ENCODE measurements at regions not wholly inside any gene's neighbourhood (a gene's known extent, or its start where the extent isn't known, plus 50 kb on each side); places are given as distances from the start of the nearest gene placed in this dataset.

GRCh38 chr10:3906511-3907111, 121.6 kb upstream of the KLF6 start:
- ChIA-PET CTCF (no interaction called here), POLR2A (no interaction called here)
- no TSS peak for BruUV-seq (replicated peaks)
- no peaks in the 10 kb centered on the region for H3K36me3 ChIP-seq (ENCODE audit: control insufficient read depth, insufficient read depth, low read length)
- H3K9me3 ChIP-seq: no peaks in the 10 kb centered on the region
- no peak overlapping the region for H3K4me3 ChIP-seq (ENCODE audit: low read depth, low read length)
- DNase-seq: no peak
- Mint-ChIP-seq H3K4me3 (ENCODE audit: unreplicated experiment) (no peak overlapping the region), H3K27me3 (ENCODE audit: insufficient read depth, unreplicated experiment) (no peaks in the 10 kb centered on the region), H3K27ac (ENCODE audit: unreplicated experiment) (peak overlapping the region; percentile 35), H3K36me3 (ENCODE audit: insufficient read depth, unreplicated experiment) (no peaks in the 10 kb centered on the region), H3K4me1 (ENCODE audit: low read depth, unreplicated experiment) (peaks cover 18% of the 10 kb centered on the region), H3K9me3 (ENCODE audit: unreplicated experiment) (no peaks in the 10 kb centered on the region)
- H3K4me1 ChIP-seq: peaks cover 7% of the 10 kb centered on the region; the same call in 1 of the 2 replicates
- H3K27me3 ChIP-seq (replicated peaks; ENCODE audit: control insufficient read depth, insufficient read depth, low read length): no peaks in the 10 kb centered on the region
- intact Hi-C loops (cut with micrococcal nuclease; ENCODE audit: unreplicated experiment): no loop called here
- TF ChIP-seq, protein P1, sequence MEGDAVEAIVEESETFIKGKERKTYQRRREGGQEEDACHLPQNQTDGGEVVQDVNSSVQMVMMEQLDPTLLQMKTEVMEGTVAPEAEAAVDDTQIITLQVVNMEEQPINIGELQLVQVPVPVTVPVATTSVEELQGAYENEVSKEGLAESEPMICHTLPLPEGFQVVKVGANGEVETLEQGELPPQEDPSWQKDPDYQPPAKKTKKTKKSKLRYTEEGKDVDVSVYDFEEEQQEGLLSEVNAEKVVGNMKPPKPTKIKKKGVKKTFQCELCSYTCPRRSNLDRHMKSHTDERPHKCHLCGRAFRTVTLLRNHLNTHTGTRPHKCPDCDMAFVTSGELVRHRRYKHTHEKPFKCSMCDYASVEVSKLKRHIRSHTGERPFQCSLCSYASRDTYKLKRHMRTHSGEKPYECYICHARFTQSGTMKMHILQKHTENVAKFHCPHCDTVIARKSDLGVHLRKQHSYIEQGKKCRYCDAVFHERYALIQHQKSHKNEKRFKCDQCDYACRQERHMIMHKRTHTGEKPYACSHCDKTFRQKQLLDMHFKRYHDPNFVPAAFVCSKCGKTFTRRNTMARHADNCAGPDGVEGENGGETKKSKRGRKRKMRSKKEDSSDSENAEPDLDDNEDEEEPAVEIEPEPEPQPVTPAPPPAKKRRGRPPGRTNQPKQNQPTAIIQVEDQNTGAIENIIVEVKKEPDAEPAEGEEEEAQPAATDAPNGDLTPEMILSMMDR (IDR thresholded peaks at IDR 0.05; ENCODE audit: insufficient read depth in 1 of 2, low read depth in 1 of 2, low read length in 1 of 2, severe bottlenecking in 1 of 2, unreplicated experiment in 1 of 2): no peak

- no peaks in the 10 kb centered on the region for H3K36me3 ChIP-seq (ENCODE audit: control insufficient read depth, insufficient read depth, low read length)
- intact Hi-C loops (cut with micrococcal nuclease; ENCODE audit: unreplicated experiment): no loop called here
- Mint-ChIP-seq H3K27ac (ENCODE audit: unreplicated experiment) (peak overlapping the region; percentile 5), H3K4me3 (ENCODE audit: unreplicated experiment) (no peak overlapping the region), H3K4me1 (ENCODE audit: low read depth, unreplicated experiment) (peaks cover 15% of the 10 kb centered on the region), H3K9me3 (ENCODE audit: unreplicated experiment) (no peaks in the 10 kb centered on the region), H3K36me3 (ENCODE audit: insufficient read depth, unreplicated experiment) (no peaks in the 10 kb centered on the region), H3K27me3 (ENCODE audit: insufficient read depth, unreplicated experiment) (no peaks in the 10 kb centered on the region)
- H3K27me3 ChIP-seq (replicated peaks; ENCODE audit: control insufficient read depth, insufficient read depth, low read length): no peaks in the 10 kb centered on the region
- H3K4me3 ChIP-seq (ENCODE audit: low read depth, low read length): no peak overlapping the region
- no peaks in the 10 kb centered on the region for H3K9me3 ChIP-seq
- POLR2A ChIA-PET: no interaction called here
- H3K4me1 ChIP-seq: peaks cover 7% of the 10 kb centered on the region; the same call in 1 of the 2 replicates
- CTCF ChIA-PET: no interaction called here
- no TSS peak for BruUV-seq (replicated peaks)
- no peak for DNase-seq
- TF ChIP-seq, protein P1 (IDR thresholded peaks at IDR 0.05; ENCODE audit: insufficient read depth in 1 of 2, low read depth in 1 of 2, low read length in 1 of 2, severe bottlenecking in 1 of 2, unreplicated experiment in 1 of 2): no peak
Measured at GRCh38 chr10:3904419-3904960, 119.5 kb upstream of the KLF6 start.

- CTCF ChIA-PET: no interaction called here
- BruUV-seq (replicated peaks): no TSS peak
- POLR2A ChIA-PET: no interaction called here
Measured at GRCh38 chr10:3902809-3903410, 117.9 kb upstream of the KLF6 start.

More at GRCh38 chr10:3902809-3903410, 117.9 kb upstream of the KLF6 start:
- no peak overlapping the region for H3K4me3 Mint-ChIP-seq (ENCODE audit: unreplicated experiment)
- TF ChIP-seq, protein P1 (IDR thresholded peaks at IDR 0.05; ENCODE audit: insufficient read depth in 1 of 2, low read depth in 1 of 2, low read length in 1 of 2, severe bottlenecking in 1 of 2, unreplicated experiment in 1 of 2): no peak
- H3K36me3 Mint-ChIP-seq (ENCODE audit: insufficient read depth, unreplicated experiment): no peaks in the 10 kb centered on the region
- no peak overlapping the region for H3K27ac Mint-ChIP-seq (ENCODE audit: unreplicated experiment)
- H3K9me3 ChIP-seq: no peaks in the 10 kb centered on the region
- H3K4me1 ChIP-seq: peaks cover 7% of the 10 kb centered on the region; the same call in 1 of the 2 replicates
- H3K4me1 Mint-ChIP-seq (ENCODE audit: low read depth, unreplicated experiment): peaks cover 15% of the 10 kb centered on the region
- no peaks in the 10 kb centered on the region for H3K27me3 ChIP-seq (replicated peaks; ENCODE audit: control insufficient read depth, insufficient read depth, low read length)
- H3K36me3 ChIP-seq (ENCODE audit: control insufficient read depth, insufficient read depth, low read length): no peaks in the 10 kb centered on the region
- DNase-seq: no peak
- intact Hi-C loops (cut with micrococcal nuclease; ENCODE audit: unreplicated experiment): no loop called here
- no peaks in the 10 kb centered on the region for H3K27me3 Mint-ChIP-seq (ENCODE audit: insufficient read depth, unreplicated experiment)
- no peaks in the 10 kb centered on the region for H3K9me3 Mint-ChIP-seq (ENCODE audit: unreplicated experiment)
- H3K4me3 ChIP-seq (ENCODE audit: low read depth, low read length): no peak overlapping the region
